Keratinocyte (primary cell): ENCODE measurements at regions not wholly inside any gene's neighbourhood (a gene's known extent, or its start where the extent isn't known, plus 50 kb on each side); places are given as distances from the start of the nearest gene placed in this dataset.

Source experiments
- DNase-seq: peaks from one replicate; pipeline ENCODE4 v3.0.0-alpha.2; 2011; ENCODE audit warnings: low read depth, missing footprints, low spot score
- FAIRE-seq: peaks from 2 replicates; lab custom pipeline; 2011; peaks lifted over from hg19 to GRCh38; lab: Jason Lieb, UNC
- H2AFZ ChIP-seq: 2 replicates; pipeline ENCODE4 v1.6.0; 2012; ENCODE audit warnings: low read length, control low read depth, inconsistent platforms; ENCODE audit not compliant: control insufficient read depth
- H3K27ac ChIP-seq: 2 replicates; pipeline ENCODE4 v1.5.1; 2011; ENCODE audit warnings: low read length; ENCODE audit not compliant: control insufficient read depth, insufficient read depth
- H3K27me3 ChIP-seq: 3 replicates; pipeline ENCODE4 v1.6.0; 2011; ENCODE audit warnings: low read length; ENCODE audit not compliant: control insufficient read depth, insufficient read depth; ENCODE audit errors: extremely low read depth
- H3K36me3 ChIP-seq, 2 experiments: 2 replicates in 1 of 2; 3 replicates in 1 of 2; pipeline ENCODE4 v1.5.1; 2011; ENCODE audit warnings: low read length in 2 of 2, mild to moderate bottlenecking in 1 of 2; ENCODE audit not compliant: control insufficient read depth in 2 of 2, insufficient read depth in 2 of 2; ENCODE audit errors: extremely low read depth in 1 of 2
- H3K4me1 ChIP-seq: 3 replicates; pipeline ENCODE4 v1.5.1; 2011; ENCODE audit warnings: low read length; ENCODE audit not compliant: control insufficient read depth, insufficient read depth; ENCODE audit errors: extremely low read depth
- H3K4me2 ChIP-seq: 3 replicates; pipeline ENCODE4 v1.6.0; 2011; ENCODE audit warnings: low read depth, low read length; ENCODE audit not compliant: control insufficient read depth, insufficient read depth; ENCODE audit errors: extremely low read depth
- H3K4me3 ChIP-seq, 3 experiments: fragments of 200-600 bp in 1 of 3; sonication (generic) in 1 of 3; 2 replicates in 2 of 3; 3 replicates in 1 of 3; pipeline ENCODE4 v1.5.1; 2011 to 2016; ENCODE audit warnings: low read length in 3 of 3, mild to moderate bottlenecking in 3 of 3, control low read depth in 2 of 3, inconsistent platforms in 1 of 3, low read depth in 1 of 3, mixed read lengths in 1 of 3, mixed run types in 1 of 3, moderate library complexity in 1 of 3; ENCODE audit not compliant: control insufficient read depth in 2 of 3, insufficient read depth in 2 of 3; ENCODE audit errors: extremely low read depth in 1 of 3
- H3K79me2 ChIP-seq: 2 replicates; pipeline ENCODE4 v1.6.0; 2012; ENCODE audit warnings: low read length; ENCODE audit not compliant: control insufficient read depth, insufficient read depth
- H3K9ac ChIP-seq: 3 replicates; pipeline ENCODE4 v1.6.0; 2011; ENCODE audit warnings: low read length; ENCODE audit not compliant: control insufficient read depth, insufficient read depth; ENCODE audit errors: extremely low read depth
- H3K9me1 ChIP-seq: 3 replicates; pipeline ENCODE4 v1.6.0; 2011; ENCODE audit warnings: low read length; ENCODE audit not compliant: control insufficient read depth, insufficient read depth; ENCODE audit errors: extremely low read depth
- H3K9me3 ChIP-seq: 2 replicates; pipeline ENCODE4 v1.5.1; 2012; ENCODE audit warnings: low read depth, low read length; ENCODE audit not compliant: control insufficient read depth
- H4K20me1 ChIP-seq: 3 replicates; pipeline ENCODE4 v1.6.0; 2011; ENCODE audit warnings: low read length; ENCODE audit not compliant: control insufficient read depth, insufficient read depth; ENCODE audit errors: extremely low read depth
- CTCF ChIP-seq, 3 experiments: IDR thresholded peaks in 1 of 3; conservative IDR thresholded peaks in 1 of 3; optimal IDR thresholded peaks in 1 of 3; 2 replicates in 2 of 3; 3 replicates in 1 of 3; pipeline versions ENCODE3 to v1.5.1; 2011; ENCODE audit warnings: low read length in 3 of 3, mild to moderate bottlenecking in 3 of 3, moderate library complexity in 2 of 3, control low read depth in 1 of 3, inconsistent platforms in 1 of 3; ENCODE audit not compliant: insufficient read depth in 2 of 3; ENCODE audit errors: extremely low read depth in 1 of 3
- EZH2 ChIP-seq: IDR thresholded peaks from one replicate; pipeline ENCODE4 v1.6.1; 2012; ENCODE audit warnings: inconsistent platforms, mild to moderate bottlenecking, low read length, moderate library complexity
- dilution Hi-C: fragments of 300-500 bp; cut with MboI; formaldehyde crosslinking; loops from one replicate; pipeline ENCODE4 v1.7.0; 2020; ENCODE audit warnings: low sequenced_read_pairs; ENCODE audit not compliant: extremely low pct_ligation_motif_present

GRCh38 chr2:106996171-106996769 is 110.3 kb upstream of the ST6GAL2 start:
- H3K4me3 ChIP-seq = no peak overlapping the region
- peaks cover 3% of the 10 kb centered on the region for H3K27me3 ChIP-seq
- no peak for FAIRE-seq
- TF ChIP-seq EZH2 (no peak), CTCF (optimal IDR thresholded peaks at IDR 0.05 in 1 of 3, IDR thresholded peaks at IDR 0.05 in 1 of 3, conservative IDR thresholded peaks at IDR 0.05 in 1 of 3; ENCODE audit: extremely low read depth in 1 of 3, insufficient read depth in 2 of 3, low read length in 3 of 3) (no peak)
- no peak for DNase-seq
- dilution Hi-C loops = no loop called here
- no peak overlapping the region for H3K27ac ChIP-seq
- no peak overlapping the region for H2AFZ ChIP-seq
- no peaks in the 10 kb centered on the region for H3K36me3 ChIP-seq
- no peaks in the 10 kb centered on the region for H4K20me1 ChIP-seq
- no peak overlapping the region for H3K4me2 ChIP-seq
- H3K4me1 ChIP-seq = no peaks in the 10 kb centered on the region
- no peak overlapping the region for H3K9ac ChIP-seq
- no peaks in the 10 kb centered on the region for H3K9me1 ChIP-seq
- no peaks in the 10 kb centered on the region for H3K9me3 ChIP-seq
- H3K79me2 ChIP-seq = no peaks in the 10 kb centered on the region

GRCh38 chr2:106997204-106997603 is 111.2 kb upstream of the ST6GAL2 start:
- Histone ChIP-seq H3K9me1 (no peaks in the 10 kb centered on the region), H3K4me3 (no peak overlapping the region), H2AFZ (no peak overlapping the region), H4K20me1 (no peaks in the 10 kb centered on the region), H3K9ac (no peak overlapping the region), H3K4me1 (no peaks in the 10 kb centered on the region), H3K27ac (no peak overlapping the region), H3K9me3 (no peaks in the 10 kb centered on the region), H3K36me3 (no peaks in the 10 kb centered on the region), H3K4me2 (no peak overlapping the region), H3K27me3 (peaks cover 3% of the 10 kb centered on the region), H3K79me2 (no peaks in the 10 kb centered on the region)
- dilution Hi-C loops = no loop called here
- no peak for DNase-seq
- TF ChIP-seq CTCF (optimal IDR thresholded peaks at IDR 0.05 in 1 of 3, IDR thresholded peaks at IDR 0.05 in 1 of 3, conservative IDR thresholded peaks at IDR 0.05 in 1 of 3; ENCODE audit: extremely low read depth in 1 of 3, insufficient read depth in 2 of 3, low read length in 3 of 3) = no peak
- TF ChIP-seq EZH2 = no peak
- FAIRE-seq = no peak
